ENCODE measurements at regions not wholly inside any gene's neighbourhood (a gene's known extent, or its start where the extent isn't known, plus 50 kb on each side); places are given as distances from the start of the nearest gene placed in this dataset.

- TF ChIP-seq CTCF (conservative IDR thresholded peaks at IDR 0.05) (no peak), ZFX (IDR thresholded peaks at IDR 0.05) (no peak)
Observed at GRCh38 chr2:223475901-223476300, 126.3 kb downstream of the SCG2 start.

Data from C4-2B (cell line).